HL-60/S4 (cell line): ENCODE measurements at regions not wholly inside any gene's neighbourhood (a gene's known extent, or its start where the extent isn't known, plus 50 kb on each side); places are given as distances from the start of the nearest gene placed in this dataset.

ENCODE experiments used
- in situ Hi-C: fragments of 300-500 bp; cut with MboI; formaldehyde crosslinking; loops from 2 replicates; pipeline ENCODE4 v1.14.3; 2022; ENCODE audit warnings: low sequenced_read_pairs

DNA sequence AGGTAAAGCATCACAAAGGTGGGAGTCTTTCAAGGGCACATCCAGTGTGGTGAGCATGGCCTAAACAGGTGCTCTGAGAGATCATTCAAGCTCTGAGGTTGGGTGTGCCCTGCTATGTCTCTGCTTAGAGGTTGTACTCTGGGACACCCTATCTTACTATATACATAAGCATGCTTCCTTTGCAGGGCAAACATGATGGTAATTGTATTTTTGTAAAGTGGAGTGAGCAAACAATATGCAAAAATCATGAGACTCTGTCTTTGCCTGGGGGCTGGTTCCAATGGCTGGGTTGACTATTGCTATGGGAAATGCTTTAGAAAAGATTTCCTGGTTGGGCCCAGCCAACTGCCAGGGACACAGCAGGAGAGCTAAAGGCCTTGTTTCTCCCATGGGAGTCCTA, 315.1 kb upstream of the TLE3 start:
- in situ Hi-C loops = no loop called here

DNA sequence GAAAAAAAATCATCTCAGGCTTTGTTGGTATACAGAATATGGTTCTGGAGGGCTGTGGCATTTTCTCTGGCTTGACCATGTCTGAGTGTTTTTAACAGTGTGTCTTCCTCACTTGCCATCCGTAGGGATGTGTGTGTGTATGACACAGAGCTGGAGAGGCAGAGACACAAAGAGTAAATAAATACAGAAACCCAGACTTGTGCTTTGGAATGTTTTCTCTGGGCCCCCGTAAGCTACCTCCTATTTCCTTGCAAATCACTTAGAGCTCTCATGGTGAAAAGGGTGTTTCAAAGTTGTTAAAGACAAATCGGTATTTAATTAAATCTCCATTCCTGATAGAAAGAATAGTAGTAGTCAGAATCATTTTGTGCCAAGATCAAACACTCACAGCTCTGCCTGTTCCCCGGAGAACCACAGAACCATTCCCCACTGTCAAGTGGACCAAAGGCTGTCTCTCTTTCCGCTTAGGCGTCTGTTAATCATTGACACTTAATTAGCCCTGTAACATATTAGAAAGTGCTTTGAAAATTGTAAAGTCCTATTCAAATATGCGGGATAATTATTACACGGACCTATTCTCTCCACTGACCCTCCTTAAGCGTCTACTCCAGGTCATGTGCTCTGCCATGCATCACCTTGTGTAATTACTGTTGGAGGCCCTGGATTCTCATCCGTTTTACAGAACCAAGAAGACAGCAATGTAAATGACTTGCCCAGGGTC, 313.6 kb upstream of the TLE3 start:
- in situ Hi-C loops = no loop called here

DNA sequence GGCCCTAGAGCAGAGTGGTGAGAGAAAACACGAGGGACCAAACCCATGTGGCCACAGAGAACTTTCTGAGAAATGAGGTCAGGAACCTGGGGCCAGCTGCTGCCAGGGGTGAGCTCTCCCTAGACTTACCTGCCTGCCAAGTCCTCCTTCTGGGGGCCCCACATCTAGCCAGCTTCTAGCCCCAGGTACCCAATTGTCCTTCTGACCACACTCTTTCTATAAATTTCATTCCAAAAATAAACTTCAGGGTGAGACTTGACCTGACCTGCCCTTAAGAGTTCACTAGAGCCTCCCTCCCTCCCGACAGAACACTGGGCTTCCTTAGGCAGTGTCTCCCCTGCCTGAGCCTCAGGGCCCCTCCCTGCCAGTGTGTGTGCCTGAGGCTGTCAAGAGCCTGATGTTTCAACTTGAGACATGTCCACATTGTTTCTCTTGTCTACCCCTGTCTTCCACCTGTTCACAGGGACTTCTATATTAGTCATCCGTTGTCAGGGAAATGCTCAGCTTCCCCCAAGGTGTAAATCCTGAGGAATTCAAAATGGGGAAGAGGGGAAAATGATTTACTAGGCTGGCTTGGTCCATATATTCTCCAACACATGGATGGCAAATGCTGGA, 312.8 kb upstream of the TLE3 start:
- in situ Hi-C loops = no loop called here

DNA sequence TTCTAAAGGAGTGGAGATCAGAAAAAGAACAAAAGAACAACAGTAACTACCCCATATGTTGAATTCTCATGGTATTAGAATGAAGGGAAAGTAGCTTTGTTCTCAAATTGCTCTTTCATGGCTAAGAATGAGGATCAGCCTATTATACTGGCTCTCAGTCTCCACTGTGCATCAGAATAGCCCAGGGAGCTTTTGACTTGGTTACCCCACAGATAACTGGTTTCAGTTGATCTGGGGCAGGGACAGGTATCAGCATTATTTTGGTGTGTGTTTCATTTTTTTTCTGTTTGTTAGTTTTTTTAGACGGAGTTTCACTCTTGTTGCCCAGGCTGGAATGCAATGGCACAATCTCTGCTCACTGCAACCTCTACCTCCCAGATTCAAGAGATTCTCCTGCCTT, 311.7 kb upstream of the TLE3 start:
- in situ Hi-C loops = no loop called here

- in situ Hi-C loops = no loop called here
These were observed 310.2 kb upstream of the TLE3 start for GRCh38 chr15:70407955-70408354.

GRCh38 chr15:70407336-70407670, 309.6 kb upstream of the TLE3 start:
- in situ Hi-C loops = no loop called here

GRCh38 chr15:70406617-70407335, 309.1 kb upstream of the TLE3 start:
- in situ Hi-C loops = no loop called here

GRCh38 chr15:70401709-70402108, 304.0 kb upstream of the TLE3 start:
- in situ Hi-C loops = loop anchor here (5.0 kb wide), 1 partner anchor 41 kb away; no protein-coding TSS in a partner anchor

DNA sequence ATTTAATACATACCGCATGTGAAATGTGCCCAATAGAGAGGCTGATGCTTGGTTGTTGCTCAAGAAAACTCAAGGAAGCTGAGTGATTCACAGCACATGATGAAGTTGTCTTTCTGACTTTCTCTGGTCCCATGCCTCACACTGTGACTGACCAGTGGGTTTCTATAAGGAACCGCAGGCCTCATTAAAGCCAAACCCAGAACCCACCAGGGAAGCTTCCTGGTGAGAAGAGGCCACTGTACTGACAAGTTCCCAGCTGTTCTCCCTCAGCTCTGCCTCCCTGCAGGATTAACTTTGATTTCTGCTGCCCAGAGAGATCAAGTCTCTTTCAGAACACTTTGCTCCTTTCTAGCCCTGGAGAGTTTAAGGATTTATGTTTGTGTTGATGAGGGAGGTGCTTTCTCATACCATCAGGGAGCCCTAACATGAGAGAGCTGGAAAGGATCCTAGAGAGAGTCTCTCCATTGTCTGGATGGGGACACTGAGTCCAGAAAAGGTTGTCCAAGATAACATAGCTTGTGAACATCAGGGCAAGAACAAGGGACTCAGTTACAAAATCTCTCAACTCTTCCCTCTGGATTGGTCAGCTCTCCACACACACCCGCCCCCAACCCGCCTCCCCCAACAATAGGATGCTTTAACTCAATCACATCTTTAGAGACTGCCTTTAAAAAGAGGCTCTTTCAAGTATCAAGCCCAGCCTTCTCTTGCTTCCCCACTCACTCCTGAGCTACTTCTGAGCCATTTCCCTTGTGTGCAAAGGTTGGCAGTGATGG, 303.2 kb upstream of the TLE3 start:
- in situ Hi-C loops = loop anchor here (5.0 kb wide), 1 partner anchor 41 kb away; no protein-coding TSS in a partner anchor

- in situ Hi-C loops = no loop called here
These were observed 301.5 kb upstream of the TLE3 start for GRCh38 chr15:70399204-70399603.

DNA sequence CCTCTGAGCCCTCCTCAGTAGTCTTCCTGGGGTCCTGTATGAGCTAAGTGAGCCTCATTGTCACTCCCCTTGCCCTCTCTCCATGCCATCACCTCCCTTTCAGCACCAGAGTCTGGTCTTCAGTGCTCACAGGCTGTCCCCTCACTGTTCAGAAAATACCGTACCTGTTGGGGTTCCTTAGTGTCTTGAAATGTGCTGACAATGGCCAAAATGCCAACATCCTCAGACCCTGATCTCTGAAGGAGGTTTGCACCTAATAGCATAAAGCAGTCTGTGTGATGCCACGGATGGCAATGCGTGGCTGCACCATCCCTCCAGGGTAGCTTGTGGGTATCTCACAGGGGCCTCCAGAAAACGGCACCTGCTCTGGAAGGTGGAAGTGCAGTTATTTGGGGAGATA, 301.0 kb upstream of the TLE3 start:
- in situ Hi-C loops = no loop called here

GRCh38 chr15:70396807-70397206, 299.1 kb upstream of the TLE3 start:
- in situ Hi-C loops = no loop called here

DNA sequence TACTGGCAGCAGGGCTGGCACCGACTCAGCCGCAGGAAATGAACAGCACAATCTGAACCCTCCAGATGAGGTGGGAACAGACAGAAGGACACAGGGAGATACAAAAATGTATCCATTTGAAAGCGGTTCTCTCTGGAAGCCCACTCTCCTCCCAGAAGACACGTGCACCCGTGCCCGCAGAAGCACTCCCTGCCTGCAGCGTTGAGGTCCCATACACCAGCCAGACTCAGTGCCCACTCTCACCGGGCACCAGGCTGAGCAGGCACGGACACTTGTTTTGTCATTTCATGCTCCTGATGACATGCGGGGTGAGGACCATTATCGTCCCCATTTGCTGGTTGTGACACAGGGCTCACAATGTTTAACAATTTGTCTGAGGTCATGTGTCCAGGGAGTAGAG, 297.4 kb upstream of the TLE3 start:
- in situ Hi-C loops = no loop called here

DNA sequence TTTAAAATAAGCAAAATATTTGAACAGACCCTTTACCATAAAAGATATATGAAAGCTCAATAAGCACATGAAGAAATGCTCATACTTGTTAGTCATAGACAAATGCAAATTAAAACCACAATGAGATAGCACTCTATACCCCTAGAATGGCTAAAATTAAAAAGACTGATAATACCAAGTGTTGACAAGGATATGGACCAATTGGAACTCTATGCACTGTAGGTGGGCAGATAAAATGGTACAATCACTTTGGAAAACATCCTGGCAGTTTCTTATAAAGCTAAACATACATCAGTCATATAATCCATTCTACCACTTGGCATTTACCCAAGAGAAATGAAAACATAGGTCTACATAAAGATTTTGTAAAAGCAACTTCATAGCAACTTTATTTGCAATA, 293.0 kb upstream of the TLE3 start:
- in situ Hi-C loops = no loop called here

DNA sequence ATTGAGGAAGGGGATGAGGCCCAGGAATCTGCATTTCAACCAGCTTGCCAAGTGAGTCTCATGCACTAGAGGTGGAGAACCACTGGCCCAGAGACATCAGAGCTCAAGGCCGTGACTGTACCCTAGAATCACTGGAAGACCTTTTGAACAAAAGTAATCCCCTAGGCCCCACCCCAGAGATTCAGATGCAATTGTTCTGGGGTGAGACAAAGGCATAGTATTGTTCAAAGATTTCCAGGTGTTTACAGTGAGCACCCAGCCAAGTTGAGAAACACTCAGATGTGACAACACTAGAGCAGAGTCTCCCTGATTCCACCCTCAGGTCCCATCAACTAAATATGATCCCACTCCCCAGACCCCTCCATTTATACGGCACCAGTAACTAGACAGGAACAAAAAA, 290.3 kb upstream of the TLE3 start:
- in situ Hi-C loops = no loop called here

- in situ Hi-C loops = no loop called here
These were observed 289.4 kb upstream of the TLE3 start for GRCh38 chr15:70387081-70387480.

DNA sequence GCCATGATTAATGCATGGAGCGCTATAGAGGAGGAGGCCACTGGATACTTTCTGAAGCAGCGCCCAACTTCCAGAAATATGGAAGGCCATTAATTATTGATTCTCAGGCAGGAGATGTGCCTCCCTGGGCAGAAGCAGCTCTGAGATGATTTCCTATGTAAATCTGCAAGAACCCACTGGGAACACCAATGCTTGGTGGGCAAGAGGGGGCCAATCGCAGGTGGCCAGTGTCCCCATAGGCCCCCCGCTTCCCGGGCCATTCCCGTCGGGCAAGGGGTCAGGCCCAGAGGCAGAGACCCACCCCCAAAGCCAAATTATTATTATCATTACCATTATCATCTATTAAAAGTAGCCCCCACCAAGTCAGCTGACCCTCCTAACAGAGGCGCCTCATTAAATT, 288.0 kb upstream of the TLE3 start:
- in situ Hi-C loops = no loop called here

- in situ Hi-C loops = no loop called here
These were observed 287.3 kb upstream of the TLE3 start for GRCh38 chr15:70385052-70385451.

- in situ Hi-C loops = no loop called here
These were observed 286.1 kb upstream of the TLE3 start for GRCh38 chr15:70383856-70384255.

DNA sequence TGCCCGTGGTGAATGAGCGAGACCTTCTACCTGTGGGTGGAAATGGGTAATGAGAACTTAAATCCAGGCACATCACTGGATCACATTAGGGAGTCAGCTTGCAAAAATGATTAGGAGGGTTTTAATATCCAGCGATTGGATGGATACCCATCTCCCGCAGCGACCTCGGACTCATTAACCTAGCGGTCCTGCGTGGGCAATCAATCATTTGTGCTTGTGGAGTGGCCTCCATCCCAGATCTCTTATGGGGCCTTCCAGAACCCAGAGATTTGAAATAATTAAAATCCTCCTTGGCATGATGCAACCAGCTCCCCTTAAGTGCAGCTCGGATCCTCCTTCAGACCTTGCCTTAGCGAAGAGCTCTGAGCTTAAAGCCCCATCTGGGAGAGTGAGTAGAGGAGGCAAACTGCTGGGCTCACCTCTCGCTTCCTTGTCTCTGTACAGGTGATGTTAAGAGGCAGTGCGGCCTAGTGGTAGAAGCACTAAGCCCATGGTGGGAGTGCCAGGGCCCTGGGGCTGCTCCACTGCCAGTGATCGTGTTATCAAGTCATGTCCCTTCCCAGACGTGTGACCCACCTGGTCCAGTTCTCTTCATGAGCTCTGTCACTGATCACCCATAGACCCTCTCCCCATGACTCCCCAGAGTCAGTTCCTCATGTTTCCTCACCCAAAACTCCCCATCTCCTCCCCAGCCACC, 285.2 kb upstream of the TLE3 start:
- in situ Hi-C loops = no loop called here
